GM12874 (cell line): ENCODE measurements at regions not wholly inside any gene's neighbourhood (a gene's known extent, or its start where the extent isn't known, plus 50 kb on each side); places are given as distances from the start of the nearest gene placed in this dataset.

Source experiments
- CTCF ChIP-seq: IDR thresholded peaks from 2 replicates; pipeline ENCODE4 v1.5.1; 2011; ENCODE audit warnings: low read depth, mild to moderate bottlenecking, control low read depth, low read length, moderate library complexity; ENCODE audit not compliant: insufficient read depth

GRCh38 chr11:56883371-56883987 is 105.2 kb upstream of the OR5AK2 start:
- TF ChIP-seq CTCF, result no peak

DNA sequence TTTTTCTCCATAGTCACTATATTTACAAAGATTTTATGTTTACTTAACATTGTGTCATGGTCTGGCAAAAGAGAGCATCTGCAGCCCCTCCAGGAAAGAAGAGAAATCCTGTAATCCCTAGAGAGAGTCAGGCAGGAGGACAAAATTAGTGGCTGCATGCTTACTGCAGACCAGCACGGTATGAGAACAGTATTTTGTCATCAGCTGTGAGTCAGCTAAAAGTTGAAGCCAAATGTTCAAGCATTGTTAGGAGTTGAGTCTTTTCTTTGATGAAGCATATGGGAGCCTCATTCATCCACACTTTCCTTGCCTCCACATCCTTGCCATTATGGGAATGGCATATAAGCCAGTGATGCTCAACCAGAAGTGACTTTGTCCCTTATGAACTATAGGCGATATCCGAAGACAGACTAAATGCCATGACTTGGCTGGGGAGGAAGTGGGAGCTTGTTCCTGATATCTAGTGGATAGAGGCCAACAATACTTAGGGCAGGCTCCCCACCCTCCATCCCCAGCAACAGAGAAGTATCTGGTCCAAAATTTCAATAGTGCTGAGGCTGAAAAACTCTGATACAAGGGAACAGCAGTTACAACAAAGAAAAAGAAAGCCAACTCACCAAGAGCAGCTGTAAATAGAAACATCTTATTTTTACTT is 112.0 kb upstream of the OR5AK2 start:
- TF ChIP-seq CTCF, result no peak

DNA sequence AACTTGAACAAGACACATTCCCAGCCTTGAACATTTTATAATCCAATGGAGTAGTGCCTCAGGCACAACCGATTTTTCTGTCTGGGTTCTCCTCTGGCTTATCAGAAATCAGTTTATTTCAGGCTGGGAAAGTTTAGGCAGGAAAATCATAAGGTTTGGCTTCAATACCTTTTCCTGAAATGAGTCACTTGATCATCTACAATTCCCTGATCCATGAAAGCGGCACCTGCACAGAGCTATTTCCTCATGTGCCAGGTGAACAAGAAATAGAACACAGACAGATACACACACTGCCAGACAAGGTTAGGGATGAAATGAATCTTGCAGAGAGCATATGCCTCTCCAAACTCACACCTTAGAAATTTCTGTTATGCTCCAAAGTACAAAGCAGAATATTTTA is 106.7 kb upstream of the OR9G4 start:
- no peak for TF ChIP-seq CTCF

GRCh38 chr11:56852131-56852530 is 103.6 kb upstream of the OR9G4 start:
- TF ChIP-seq CTCF, result no peak

DNA sequence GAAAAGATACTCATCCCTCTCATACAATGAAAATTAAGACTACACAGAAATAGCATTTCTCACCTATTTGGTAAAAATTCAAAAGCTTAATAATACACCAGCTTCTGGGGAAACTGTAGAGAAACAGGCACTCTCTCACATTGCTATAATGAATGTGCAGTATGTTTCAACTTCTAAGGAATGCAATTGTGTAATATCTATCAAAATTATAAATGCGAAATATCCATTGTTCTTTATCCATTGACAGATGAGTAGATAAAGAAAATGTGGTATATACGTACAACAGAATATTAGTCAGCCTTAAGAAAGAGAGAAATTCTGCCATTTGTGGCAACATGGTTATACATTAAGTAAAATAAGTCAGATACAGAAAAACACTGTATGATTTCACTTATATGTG is 101.4 kb upstream of the OR9G4 start:
- TF ChIP-seq CTCF, result no peak

DNA sequence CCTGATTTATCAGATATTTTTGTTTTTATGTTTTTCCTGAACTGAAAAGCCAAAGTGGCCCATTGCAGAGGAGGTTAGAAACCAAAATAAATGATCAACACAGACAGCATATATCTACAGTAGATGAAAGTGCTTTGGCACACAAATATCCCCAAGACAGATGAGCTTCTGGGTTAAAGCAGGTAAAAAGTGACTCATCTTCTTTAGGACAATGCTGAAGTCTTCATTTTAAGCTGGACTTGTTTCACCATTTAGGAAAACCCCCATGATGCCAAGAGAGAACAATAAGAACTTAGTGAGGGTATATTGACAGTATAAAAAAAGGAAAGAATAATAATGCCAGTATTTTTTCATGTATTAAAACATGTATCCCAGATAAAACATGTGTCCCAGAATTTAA is 100.8 kb upstream of the OR9G4 start:
- TF ChIP-seq CTCF, result no peak

- no peak for TF ChIP-seq CTCF
Measured at GRCh38 chr11:56848141-56848809, 99.8 kb upstream of the OR9G4 start.
